ENCODE measurements at regions not wholly inside any gene's neighbourhood (a gene's known extent, or its start where the extent isn't known, plus 50 kb on each side); places are given as distances from the start of the nearest gene placed in this dataset.

- TF ChIP-seq CTCF (IDR thresholded peaks at IDR 0.05; ENCODE audit: insufficient read depth, low read depth, low read length) (peak; percentile 10), EZH2 (IDR thresholded peaks at IDR 0.05; ENCODE audit: insufficient read depth, low read length) (no peak)
These were observed 675.8 kb downstream of the DIAPH3 start for GRCh38 chr13:59487883-59488282.
